Left hindlimb (tissue), 1 donor: ENCODE measurements at regions not wholly inside any gene's neighbourhood (a gene's known extent, or its start where the extent isn't known, plus 50 kb on each side); places are given as distances from the start of the nearest gene placed in this dataset.
"Not testable (repeated sequence)": the region's sequence is repeated elsewhere in the genome, so short reads cannot be mapped to it uniquely, and the experiment has no call there.

Experiments used
- DNase-seq: peaks from one replicate; pipeline ENCODE4 v3.0.0-alpha.2; 2018

GRCh38 chr6:119942078-119942752, 592.7 kb upstream of the MAN1A1 start:
- no peak for DNase-seq

- no peak for DNase-seq
Measured at GRCh38 chr6:119938752-119939151, 589.2 kb upstream of the MAN1A1 start.

- DNase-seq: no peak
Measured at GRCh38 chr6:119934816-119935215, 585.3 kb upstream of the MAN1A1 start.

GRCh38 chr6:119929121-119929520, 579.6 kb upstream of the MAN1A1 start:
- no peak for DNase-seq

- DNase-seq: not testable (repeated sequence)
Measured at GRCh38 chr6:119924888-119925287, 575.3 kb upstream of the MAN1A1 start.

- DNase-seq: no peak
Measured at GRCh38 chr6:119922814-119923213, 573.3 kb upstream of the MAN1A1 start.

GRCh38 chr6:119921491-119922010, 572.0 kb upstream of the MAN1A1 start:
- DNase-seq: no peak

GRCh38 chr6:119917186-119917585, 567.6 kb upstream of the MAN1A1 start:
- no peak for DNase-seq

- no peak for DNase-seq
Measured at GRCh38 chr6:119915971-119916370, 566.4 kb upstream of the MAN1A1 start.

GRCh38 chr6:119908157-119908556, 558.6 kb upstream of the MAN1A1 start:
- no peak for DNase-seq

- no peak for DNase-seq
Measured at GRCh38 chr6:119902681-119903080, 553.1 kb upstream of the MAN1A1 start.

GRCh38 chr6:119896806-119897205, 547.2 kb upstream of the MAN1A1 start:
- DNase-seq: no peak

GRCh38 chr6:119895626-119896025, 546.1 kb upstream of the MAN1A1 start:
- no peak for DNase-seq

- DNase-seq: no peak
Measured at GRCh38 chr6:119894811-119895210, 545.2 kb upstream of the MAN1A1 start.

GRCh38 chr6:119891644-119892043, 542.1 kb upstream of the MAN1A1 start:
- no peak for DNase-seq

GRCh38 chr6:119891206-119891605, 541.6 kb upstream of the MAN1A1 start:
- DNase-seq: no peak

GRCh38 chr6:119890470-119890869, 540.9 kb upstream of the MAN1A1 start:
- no peak for DNase-seq

GRCh38 chr6:119887666-119888065, 538.1 kb upstream of the MAN1A1 start:
- no peak for DNase-seq

- DNase-seq: no peak
Measured at GRCh38 chr6:119881416-119881815, 531.9 kb upstream of the MAN1A1 start.

GRCh38 chr6:119880840-119881239, 531.3 kb upstream of the MAN1A1 start:
- no peak for DNase-seq

GRCh38 chr6:119879731-119880130, 530.2 kb upstream of the MAN1A1 start:
- no peak for DNase-seq

- DNase-seq: no peak
Measured at GRCh38 chr6:119874381-119874780, 524.8 kb upstream of the MAN1A1 start.

GRCh38 chr6:119873107-119873506, 523.5 kb upstream of the MAN1A1 start:
- DNase-seq: no peak

GRCh38 chr6:119871520-119871919, 522.0 kb upstream of the MAN1A1 start:
- DNase-seq: no peak
